ENCODE measurements at regions not wholly inside any gene's neighbourhood (a gene's known extent, or its start where the extent isn't known, plus 50 kb on each side); places are given as distances from the start of the nearest gene placed in this dataset.

DNA sequence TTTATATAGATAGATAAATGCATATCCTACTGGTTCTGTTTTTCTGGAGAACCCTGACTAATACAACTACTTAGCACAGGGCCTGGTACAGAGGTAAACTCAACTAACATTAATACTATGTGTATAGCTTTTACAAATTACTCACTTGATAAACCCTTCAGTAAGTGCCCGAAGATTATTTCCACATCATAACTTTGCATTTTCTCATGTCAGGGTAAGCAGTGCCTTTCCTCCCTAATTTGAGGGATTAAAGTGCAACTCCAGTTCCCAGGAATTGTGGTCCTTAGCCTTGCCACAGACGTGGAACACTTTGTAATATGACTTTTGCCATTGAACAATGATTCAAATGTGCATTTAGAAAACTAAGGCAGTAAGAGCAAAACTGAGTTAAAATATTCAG, 147.5 kb upstream of the SMLR1 start:
- no peaks in the 10 kb centered on the region for H3K36me3 ChIP-seq (ENCODE audit: low read depth)
- peaks cover 6% of the 10 kb centered on the region; the same call in 1 of the 2 replicates for H3K4me1 ChIP-seq (replicated peaks; ENCODE audit: insufficient read depth)
- no peak overlapping the region for H3K4me2 ChIP-seq
- no peaks in the 10 kb centered on the region for H3K79me2 ChIP-seq (ENCODE audit: low read depth)
- DNase-seq: no peak
- TF ChIP-seq, protein P1, sequence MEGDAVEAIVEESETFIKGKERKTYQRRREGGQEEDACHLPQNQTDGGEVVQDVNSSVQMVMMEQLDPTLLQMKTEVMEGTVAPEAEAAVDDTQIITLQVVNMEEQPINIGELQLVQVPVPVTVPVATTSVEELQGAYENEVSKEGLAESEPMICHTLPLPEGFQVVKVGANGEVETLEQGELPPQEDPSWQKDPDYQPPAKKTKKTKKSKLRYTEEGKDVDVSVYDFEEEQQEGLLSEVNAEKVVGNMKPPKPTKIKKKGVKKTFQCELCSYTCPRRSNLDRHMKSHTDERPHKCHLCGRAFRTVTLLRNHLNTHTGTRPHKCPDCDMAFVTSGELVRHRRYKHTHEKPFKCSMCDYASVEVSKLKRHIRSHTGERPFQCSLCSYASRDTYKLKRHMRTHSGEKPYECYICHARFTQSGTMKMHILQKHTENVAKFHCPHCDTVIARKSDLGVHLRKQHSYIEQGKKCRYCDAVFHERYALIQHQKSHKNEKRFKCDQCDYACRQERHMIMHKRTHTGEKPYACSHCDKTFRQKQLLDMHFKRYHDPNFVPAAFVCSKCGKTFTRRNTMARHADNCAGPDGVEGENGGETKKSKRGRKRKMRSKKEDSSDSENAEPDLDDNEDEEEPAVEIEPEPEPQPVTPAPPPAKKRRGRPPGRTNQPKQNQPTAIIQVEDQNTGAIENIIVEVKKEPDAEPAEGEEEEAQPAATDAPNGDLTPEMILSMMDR (conservative IDR thresholded peaks at IDR 0.05): no peak
- no peak for TF ChIP-seq EZH2 (IDR thresholded peaks at IDR 0.05; ENCODE audit: low read depth)
- no peaks in the 10 kb centered on the region for H3K27me3 ChIP-seq (ENCODE audit: insufficient read depth, low read depth)
- H4K20me1 ChIP-seq (ENCODE audit: insufficient read depth): no peaks in the 10 kb centered on the region
- no peaks in the 10 kb centered on the region for H3F3A ChIP-seq (ENCODE audit: insufficient read depth, low read depth)
- no TSS peak for BruUV-seq (replicated peaks)
- no peak overlapping the region for H3K4me3 ChIP-seq
- ChIA-PET CTCF (interaction anchor here (0.7 kb wide), 1 partner anchor 476 kb away, joined by 5 read pairs; no protein-coding TSS in a partner anchor), POLR2A (ENCODE audit: unreplicated experiment) (no interaction called here)
- no peaks in the 10 kb centered on the region for H3K9me3 ChIP-seq (ENCODE audit: insufficient read depth, low read depth)
- 0 out of 2 replicates have a peak overlapping the region, but pooled peaks have one; percentile 12 for H2AFZ ChIP-seq
- no peaks in the 10 kb centered on the region for H3K9me2 ChIP-seq (ENCODE audit: insufficient read depth)
- no peak overlapping the region for H3K27ac ChIP-seq
- intact Hi-C loops (cut with micrococcal nuclease; ENCODE audit: unreplicated experiment): no loop called here

DNA sequence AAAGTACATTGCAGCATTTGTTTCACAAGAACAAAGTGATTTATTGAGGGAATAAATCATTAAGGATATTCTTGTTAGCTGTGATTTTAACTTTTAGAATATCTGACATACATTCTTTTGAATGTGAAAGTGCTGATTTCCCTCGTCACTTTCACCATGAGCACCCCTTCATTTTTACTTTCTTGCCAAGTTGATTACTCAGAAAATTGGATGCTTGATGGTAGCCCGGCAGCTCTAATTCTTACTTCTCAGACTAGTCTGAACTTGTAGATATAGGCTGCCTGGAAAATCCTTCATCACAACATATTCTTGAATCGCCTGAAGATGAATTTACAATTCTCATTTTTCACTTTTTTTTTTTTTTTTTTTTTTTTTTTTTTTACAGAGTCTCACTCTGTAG, 147.1 kb upstream of the SMLR1 start:
- H3K4me1 ChIP-seq (replicated peaks; ENCODE audit: insufficient read depth): peaks cover 3% of the 10 kb centered on the region; the same call in 1 of the 2 replicates
- TF ChIP-seq, protein P1 (conservative IDR thresholded peaks at IDR 0.05): no peak
- no peak for TF ChIP-seq EZH2 (IDR thresholded peaks at IDR 0.05; ENCODE audit: low read depth)
- no peak overlapping the region for H3K27ac ChIP-seq
- H3K36me3 ChIP-seq (ENCODE audit: low read depth): no peaks in the 10 kb centered on the region
- no peak overlapping the region for H3K4me2 ChIP-seq
- no TSS peak for BruUV-seq (replicated peaks)
- DNase-seq: no peak
- H3K79me2 ChIP-seq (ENCODE audit: low read depth): no peaks in the 10 kb centered on the region
- no peaks in the 10 kb centered on the region for H3K9me2 ChIP-seq (ENCODE audit: insufficient read depth)
- no peaks in the 10 kb centered on the region for H4K20me1 ChIP-seq (ENCODE audit: insufficient read depth)
- H3K4me3 ChIP-seq: no peak overlapping the region
- no peaks in the 10 kb centered on the region for H3F3A ChIP-seq (ENCODE audit: insufficient read depth, low read depth)
- 0 out of 2 replicates have a peak overlapping the region, but pooled peaks have one; percentile 12 for H2AFZ ChIP-seq
- H3K27me3 ChIP-seq (ENCODE audit: insufficient read depth, low read depth): no peaks in the 10 kb centered on the region
- intact Hi-C loops (cut with micrococcal nuclease; ENCODE audit: unreplicated experiment): no loop called here
- CTCF ChIA-PET: interaction anchor here (0.7 kb wide), 1 partner anchor 475 kb away, joined by 5 read pairs; no protein-coding TSS in a partner anchor
- POLR2A ChIA-PET (ENCODE audit: unreplicated experiment): no interaction called here
- no peaks in the 10 kb centered on the region for H3K9me3 ChIP-seq (ENCODE audit: insufficient read depth, low read depth)

GRCh38 chr6:130681028-130681427, 146.2 kb upstream of the SMLR1 start:
- Histone ChIP-seq H3K36me3 (ENCODE audit: low read depth) (no peaks in the 10 kb centered on the region), H3K27me3 (ENCODE audit: insufficient read depth, low read depth) (no peaks in the 10 kb centered on the region), H3F3A (ENCODE audit: insufficient read depth, low read depth) (no peaks in the 10 kb centered on the region), H2AFZ (no peak overlapping the region), H3K4me2 (no peak overlapping the region), H3K4me3 (no peak overlapping the region), H3K27ac (no peak overlapping the region), H3K9me2 (ENCODE audit: insufficient read depth) (no peaks in the 10 kb centered on the region), H3K9me3 (ENCODE audit: insufficient read depth, low read depth) (no peaks in the 10 kb centered on the region), H3K79me2 (ENCODE audit: low read depth) (no peaks in the 10 kb centered on the region), H4K20me1 (ENCODE audit: insufficient read depth) (no peaks in the 10 kb centered on the region), H3K4me1 (replicated peaks; ENCODE audit: insufficient read depth) (no peaks in the 10 kb centered on the region)
- TF ChIP-seq, protein P1 (conservative IDR thresholded peaks at IDR 0.05): no peak
- no peak for TF ChIP-seq EZH2 (IDR thresholded peaks at IDR 0.05; ENCODE audit: low read depth)
- BruUV-seq (replicated peaks): no TSS peak
- intact Hi-C loops (cut with micrococcal nuclease; ENCODE audit: unreplicated experiment): no loop called here
- DNase-seq: no peak
- ChIA-PET POLR2A (ENCODE audit: unreplicated experiment) (no interaction called here), CTCF (no interaction called here)

Measured in PC-9 (cell line).